K562 (cell line): ENCODE measurements at regions not wholly inside any gene's neighbourhood (a gene's known extent, or its start where the extent isn't known, plus 50 kb on each side); places are given as distances from the start of the nearest gene placed in this dataset.

Experiments
- ATF1 ChIP-seq, 2 experiments: fragments of 450-650 bp in 1 of 2; IDR thresholded peaks; 2 replicates each; pipeline ENCODE4 v1.6.1; 2016; ENCODE audit warnings: missing compliant biosample characterization in 1 of 2, missing genetic modification characterization in 1 of 2
- CHD2 ChIP-seq: IDR thresholded peaks from 2 replicates; pipeline ENCODE4 v1.6.1; 2011; ENCODE audit warnings: low read depth, low read length
- CSDE1 ChIP-seq, 2 experiments: fragments of 450-650 bp; IDR thresholded peaks; 2 replicates each; pipeline ENCODE4 v1.6.1; 2016; ENCODE audit warnings: mild to moderate bottlenecking in 1 of 2
- CXXC5 ChIP-seq: fragments of 250-450 bp; sonication (Bioruptor Pico); IDR thresholded peaks from 2 replicates; pipeline ENCODE4 v1.8.0; 2022; ENCODE audit warnings: inconsistent platforms, mild to moderate bottlenecking, moderate library complexity
- ETS2 ChIP-seq: IDR thresholded peaks from 2 replicates; pipeline ENCODE4 v1.6.1; 2016; ENCODE audit warnings: borderline replicate concordance, missing genetic modification characterization, mild to moderate bottlenecking, moderate library complexity, missing compliant biosample characterization; ENCODE audit not compliant: poor library complexity, severe bottlenecking
- HDAC1 ChIP-seq, 2 experiments: fragments of 450-650 bp; IDR thresholded peaks; 2 replicates each; pipeline ENCODE4 v1.6.1; 2016 to 2017; ENCODE audit warnings: inconsistent platforms in 1 of 2, mild to moderate bottlenecking in 1 of 2, moderate library complexity in 1 of 2
- HMG20A ChIP-seq: fragments of 450-650 bp; formaldehyde crosslinking; conservative IDR thresholded peaks from 2 replicates; pipeline ENCODE4 v1.4.0; 2020; ENCODE audit warnings: mild to moderate bottlenecking, mixed read lengths
- HMGN3 ChIP-seq: IDR thresholded peaks from 2 replicates; pipeline ENCODE4 v1.6.1; 2011; ENCODE audit warnings: borderline replicate concordance, low read depth, mild to moderate bottlenecking, mixed read lengths, low read length; ENCODE audit not compliant: insufficient read length; ENCODE audit errors: extremely low read depth
- MBD1 ChIP-seq: fragments of 250-450 bp; sonication (Bioruptor Pico); IDR thresholded peaks from 2 replicates; pipeline ENCODE4 v1.8.0; 2022; ENCODE audit warnings: inconsistent platforms
- MEF2D ChIP-seq: conservative IDR thresholded peaks from 2 replicates; pipeline ENCODE4 v1.6.1; 2016; ENCODE audit warnings: low read depth, missing genetic modification characterization, missing compliant biosample characterization
- RAD51 ChIP-seq: fragments of 450-650 bp; IDR thresholded peaks from 2 replicates; pipeline ENCODE4 v1.7.1; 2016; ENCODE audit warnings: low read depth, mild to moderate bottlenecking, borderline replicate concordance
- ZNF175 ChIP-seq: fragments of 200-800 bp; sonication (Bioruptor generic); IDR thresholded peaks from 2 replicates; pipeline ENCODE4 v1.6.1; 2016; ENCODE audit warnings: low read depth, mild to moderate bottlenecking, missing genetic modification characterization, missing compliant biosample characterization
- ZNF23 ChIP-seq: fragments of 250-450 bp; sonication (Bioruptor Pico); IDR thresholded peaks from 2 replicates; pipeline ENCODE4 v1.4.0; 2020; ENCODE audit warnings: mild to moderate bottlenecking
- ZNF253 ChIP-seq: fragments of 250-450 bp; sonication (Bioruptor Pico); conservative IDR thresholded peaks from 2 replicates; pipeline ENCODE4 v1.6.1; 2021; ENCODE audit warnings: mild to moderate bottlenecking
- ZNF431 ChIP-seq: sonication (generic); formaldehyde crosslinking; IDR thresholded peaks from 2 replicates; pipeline ENCODE4 v1.8.0; 2022; ENCODE audit warnings: mild to moderate bottlenecking, missing genetic modification reagents
- TF ChIP-seq, protein P1 (sequence below): sonication (generic); formaldehyde crosslinking; IDR thresholded peaks from 2 replicates; pipeline ENCODE4 v1.8.1; 2022; ENCODE audit warnings: missing genetic modification reagents
- TF ChIP-seq, protein P2 (sequence below): fragments of 250-450 bp; sonication (Bioruptor Pico); IDR thresholded peaks from 2 replicates; pipeline ENCODE4 v1.4.0; 2020; ENCODE audit warnings: mild to moderate bottlenecking
- TF ChIP-seq, protein P3 (sequence below): sonication (generic); formaldehyde crosslinking; IDR thresholded peaks from 2 replicates; pipeline ENCODE4 v1.8.1; 2023; ENCODE audit warnings: mild to moderate bottlenecking, missing genetic modification reagents

DNA sequence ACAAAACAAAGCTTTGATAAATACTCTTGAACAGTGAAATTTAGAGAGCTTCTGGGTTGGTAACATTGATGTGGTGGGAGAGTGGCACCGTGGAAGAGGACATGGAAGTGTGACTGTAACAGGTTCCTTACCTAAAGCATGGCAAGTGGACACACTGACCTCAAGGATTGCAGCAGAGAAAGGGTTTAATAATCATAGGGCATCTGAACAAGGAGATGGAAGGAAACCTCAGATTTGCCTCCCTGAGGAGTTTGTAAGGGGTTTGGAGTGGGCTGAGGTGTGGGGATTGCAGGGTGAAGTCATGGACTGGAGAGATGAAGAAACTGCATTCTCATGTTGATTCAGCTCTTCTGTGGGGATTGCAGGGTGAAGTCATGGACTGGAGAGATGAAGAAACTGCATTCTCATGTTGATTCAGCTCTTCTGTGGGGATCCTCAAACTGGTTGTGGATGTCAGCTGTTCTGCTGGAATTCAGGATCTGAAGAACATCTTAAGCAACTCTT, 83.8 kb upstream of the TLK1 start (continued):
- TF ChIP-seq, protein P1, sequence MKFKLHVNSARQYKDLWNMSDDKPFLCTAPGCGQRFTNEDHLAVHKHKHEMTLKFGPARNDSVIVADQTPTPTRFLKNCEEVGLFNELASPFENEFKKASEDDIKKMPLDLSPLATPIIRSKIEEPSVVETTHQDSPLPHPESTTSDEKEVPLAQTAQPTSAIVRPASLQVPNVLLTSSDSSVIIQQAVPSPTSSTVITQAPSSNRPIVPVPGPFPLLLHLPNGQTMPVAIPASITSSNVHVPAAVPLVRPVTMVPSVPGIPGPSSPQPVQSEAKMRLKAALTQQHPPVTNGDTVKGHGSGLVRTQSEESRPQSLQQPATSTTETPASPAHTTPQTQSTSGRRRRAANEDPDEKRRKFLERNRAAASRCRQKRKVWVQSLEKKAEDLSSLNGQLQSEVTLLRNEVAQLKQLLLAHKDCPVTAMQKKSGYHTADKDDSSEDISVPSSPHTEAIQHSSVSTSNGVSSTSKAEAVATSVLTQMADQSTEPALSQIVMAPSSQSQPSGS (CRISPR knock-in tag): no peak
- TF ChIP-seq HMG20A (CRISPR knock-in tag) (no peak), ATF1 (CRISPR knock-in tag; IDR thresholded peaks at IDR 0.05) (no peak), ATF1 (tag; IDR thresholded peaks at IDR 0.05) (0 out of 2 replicates have a peak, but pooled peaks have one; percentile 9), MEF2D (tag) (peak; percentile 58), ZNF431 (CRISPR knock-in tag) (no peak), RAD51 (no peak), CSDE1 (IDR thresholded peaks at IDR 0.05) (no peak), ZNF175 (CRISPR knock-in tag) (peak; percentile 2; the same call in 1 of the 2 replicates), ZNF23 (no peak), ETS2 (tag) (no peak), ZNF253 (CRISPR knock-in tag) (no peak), CHD2 (no peak), HMGN3 (no peak), CXXC5 (CRISPR knock-in tag) (no peak), HDAC1 (IDR thresholded peaks at IDR 0.05) (peak in 1 of 2 experiments; percentile 65; a peak in 2 of 4 replicates), MBD1 (CRISPR knock-in tag) (no peak)
- TF ChIP-seq, protein P2, sequence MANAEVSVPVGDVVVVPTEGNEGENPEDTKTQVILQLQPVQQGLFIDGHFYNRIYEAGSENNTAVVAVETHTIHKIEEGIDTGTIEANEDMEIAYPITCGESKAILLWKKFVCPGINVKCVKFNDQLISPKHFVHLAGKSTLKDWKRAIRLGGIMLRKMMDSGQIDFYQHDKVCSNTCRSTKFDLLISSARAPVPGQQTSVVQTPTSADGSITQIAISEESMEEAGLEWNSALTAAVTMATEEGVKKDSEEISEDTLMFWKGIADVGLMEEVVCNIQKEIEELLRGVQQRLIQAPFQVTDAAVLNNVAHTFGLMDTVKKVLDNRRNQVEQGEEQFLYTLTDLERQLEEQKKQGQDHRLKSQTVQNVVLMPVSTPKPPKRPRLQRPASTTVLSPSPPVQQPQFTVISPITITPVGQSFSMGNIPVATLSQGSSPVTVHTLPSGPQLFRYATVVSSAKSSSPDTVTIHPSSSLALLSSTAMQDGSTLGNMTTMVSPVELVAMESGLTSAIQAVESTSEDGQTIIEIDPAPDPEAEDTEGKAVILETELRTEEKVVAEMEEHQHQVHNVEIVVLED (CRISPR knock-in tag): no peak
- TF ChIP-seq, protein P3, sequence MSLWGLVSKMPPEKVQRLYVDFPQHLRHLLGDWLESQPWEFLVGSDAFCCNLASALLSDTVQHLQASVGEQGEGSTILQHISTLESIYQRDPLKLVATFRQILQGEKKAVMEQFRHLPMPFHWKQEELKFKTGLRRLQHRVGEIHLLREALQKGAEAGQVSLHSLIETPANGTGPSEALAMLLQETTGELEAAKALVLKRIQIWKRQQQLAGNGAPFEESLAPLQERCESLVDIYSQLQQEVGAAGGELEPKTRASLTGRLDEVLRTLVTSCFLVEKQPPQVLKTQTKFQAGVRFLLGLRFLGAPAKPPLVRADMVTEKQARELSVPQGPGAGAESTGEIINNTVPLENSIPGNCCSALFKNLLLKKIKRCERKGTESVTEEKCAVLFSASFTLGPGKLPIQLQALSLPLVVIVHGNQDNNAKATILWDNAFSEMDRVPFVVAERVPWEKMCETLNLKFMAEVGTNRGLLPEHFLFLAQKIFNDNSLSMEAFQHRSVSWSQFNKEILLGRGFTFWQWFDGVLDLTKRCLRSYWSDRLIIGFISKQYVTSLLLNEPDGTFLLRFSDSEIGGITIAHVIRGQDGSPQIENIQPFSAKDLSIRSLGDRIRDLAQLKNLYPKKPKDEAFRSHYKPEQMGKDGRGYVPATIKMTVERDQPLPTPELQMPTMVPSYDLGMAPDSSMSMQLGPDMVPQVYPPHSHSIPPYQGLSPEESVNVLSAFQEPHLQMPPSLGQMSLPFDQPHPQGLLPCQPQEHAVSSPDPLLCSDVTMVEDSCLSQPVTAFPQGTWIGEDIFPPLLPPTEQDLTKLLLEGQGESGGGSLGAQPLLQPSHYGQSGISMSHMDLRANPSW: no peak
